ENCODE measurements at regions not wholly inside any gene's neighbourhood (a gene's known extent, or its start where the extent isn't known, plus 50 kb on each side); places are given as distances from the start of the nearest gene placed in this dataset.

- TF ChIP-seq CTCF (IDR thresholded peaks at IDR 0.05 in 4 of 5, conservative IDR thresholded peaks at IDR 0.05 in 1 of 5), result no peak
- TF ChIP-seq POLR2A (IDR thresholded peaks at IDR 0.05), result no peak
These were observed 729.1 kb downstream of the NTRK3 start for GRCh38 chr15:87527416-87527815.
